GM12878 (cell line): ENCODE measurements at regions not wholly inside any gene's neighbourhood (a gene's known extent, or its start where the extent isn't known, plus 50 kb on each side); places are given as distances from the start of the nearest gene placed in this dataset.

ENCODE experiments used
- ATAC-seq: fragments of 200-7000 bp; cut with Tn5 transposase; 3 replicates; pipeline ENCODE4 v1.9.1; 2020; ENCODE audit warnings: mild to moderate bottlenecking, moderate library complexity
- BruUV-seq: library from RNA; stranded (reverse); fragments of 400-500 nt; replicated peaks from 2 replicates; lab custom pipeline; 2021; lab: Mats Ljungman, UMichigan
- CTCF ChIA-PET: fragments of 300-600 bp; sonication (Branson Sonifier 250); formaldehyde crosslinking; extraction: SDS; loops from one replicate; lab custom pipeline; 2021; ENCODE audit warnings: inconsistent platforms; lab: Yijun Ruan, JAX
- POLR2A ChIA-PET: fragments of 350-600 bp; formaldehyde crosslinking; extraction: SDS; loops from one replicate; lab custom pipeline; 2021; ENCODE audit warnings: inconsistent platforms; lab: Charles Lee
- RAD21 ChIA-PET: fragments of 300-600 bp; sonication (Branson Sonifier 250); formaldehyde crosslinking; loops from one replicate; lab custom pipeline; 2023; ENCODE audit warnings: antibody characterized with exemption; ENCODE audit not compliant: unreplicated experiment; lab: Charles Lee
- SMC1A ChIA-PET: fragments of 300-600 bp; sonication (Branson Sonifier 250); formaldehyde crosslinking; loops from one replicate; lab custom pipeline; 2023; ENCODE audit not compliant: unreplicated experiment, uncharacterized antibody; lab: Charles Lee
- DNase-seq: peaks from one replicate; pipeline ENCODE4 v3.0.0-alpha.2; 2011; ENCODE audit warnings: low read depth, low spot score
- FAIRE-seq: peaks from 3 replicates; lab custom pipeline; 2011; peaks lifted over from hg19 to GRCh38; lab: Jason Lieb, UNC
- H2AFZ ChIP-seq: 2 replicates; pipeline ENCODE4 v1.6.0; 2011; ENCODE audit warnings: low read depth, low read length, control low read depth; ENCODE audit not compliant: control insufficient read depth
- H3K27ac ChIP-seq: 2 replicates; pipeline ENCODE4 v1.5.1; 2011; ENCODE audit warnings: control low read depth; ENCODE audit not compliant: control insufficient read depth, insufficient read depth
- H3K27me3 ChIP-seq, 2 experiments: replicated peaks in 1 of 2; 2 replicates each; pipeline versions ENCODE4 v1.6.0 to v1.6.1; 2011; ENCODE audit warnings: low read length in 1 of 2; ENCODE audit not compliant: control insufficient read depth in 2 of 2, insufficient read depth in 2 of 2
- H3K36me3 ChIP-seq, 2 experiments: 2 replicates each; pipeline ENCODE4 v1.5.1; 2011; ENCODE audit warnings: low read length in 1 of 2; ENCODE audit not compliant: control insufficient read depth in 2 of 2, insufficient read depth in 2 of 2
- H3K4me1 ChIP-seq: 2 replicates; pipeline ENCODE4 v1.6.1; 2011; ENCODE audit warnings: mild to moderate bottlenecking, low read length, moderate library complexity, mixed read lengths; ENCODE audit not compliant: control insufficient read depth, insufficient read depth
- H3K4me2 ChIP-seq: 2 replicates; pipeline ENCODE4 v1.6.0; 2011; ENCODE audit warnings: control low read depth; ENCODE audit not compliant: control insufficient read depth, insufficient read depth
- H3K4me3 ChIP-seq: fragments of 200-600 bp; sonication (generic); 2 replicates; pipeline ENCODE4 v1.5.1; 2016
- H3K79me2 ChIP-seq: 2 replicates; pipeline ENCODE4 v1.6.0; 2011; ENCODE audit warnings: low read length; ENCODE audit not compliant: control insufficient read depth, insufficient read depth
- H3K9ac ChIP-seq: 2 replicates; pipeline ENCODE4 v1.8.0; 2011; ENCODE audit warnings: low read length, control low read depth, mixed read lengths; ENCODE audit not compliant: control insufficient read depth, insufficient read depth
- H3K9me3 ChIP-seq: replicated peaks from 3 replicates; pipeline ENCODE4 v1.5.1; 2011; ENCODE audit warnings: mild to moderate bottlenecking, low read length; ENCODE audit not compliant: control insufficient read depth, insufficient read depth
- H4K20me1 ChIP-seq: 2 replicates; pipeline ENCODE4 v1.6.0; 2011; ENCODE audit not compliant: control insufficient read depth, insufficient read depth
- BACH1 ChIP-seq: fragments of 450-650 bp; IDR thresholded peaks from 2 replicates; pipeline ENCODE4 v1.6.1; 2017; ENCODE audit warnings: mild to moderate bottlenecking, borderline replicate concordance
- CHD2 ChIP-seq: IDR thresholded peaks from 2 replicates; pipeline ENCODE4 v1.6.1; 2011; ENCODE audit warnings: low read depth, low read length, improper control_type of control experiment, borderline replicate concordance
- E4F1 ChIP-seq: fragments of 450-650 bp; IDR thresholded peaks from 2 replicates; pipeline ENCODE4 v1.6.1; 2018; ENCODE audit warnings: borderline replicate concordance, mild to moderate bottlenecking; ENCODE audit not compliant: partially characterized antibody
- FOXM1 ChIP-seq: IDR thresholded peaks from 2 replicates; pipeline ENCODE4 v1.6.1; 2012; ENCODE audit warnings: low read depth, mild to moderate bottlenecking, inconsistent platforms, low read length, moderate library complexity
- GATAD2B ChIP-seq: fragments of 450-650 bp; conservative IDR thresholded peaks from 2 replicates; pipeline ENCODE4 v1.6.1; 2017; ENCODE audit warnings: low read depth, mild to moderate bottlenecking, moderate library complexity
- MEF2A ChIP-seq: IDR thresholded peaks from 2 replicates; pipeline ENCODE4 v1.6.1; 2011; ENCODE audit warnings: low read depth, mild to moderate bottlenecking, low read length, moderate library complexity; ENCODE audit not compliant: insufficient read depth
- MTA2 ChIP-seq: fragments of 450-650 bp; IDR thresholded peaks from 2 replicates; pipeline ENCODE4 v1.6.1; 2016; ENCODE audit warnings: low read depth, mild to moderate bottlenecking, moderate library complexity
- PRDM15 ChIP-seq: fragments of 450-650 bp; formaldehyde crosslinking; IDR thresholded peaks from 2 replicates; pipeline ENCODE4 v1.4.0; 2020; ENCODE audit warnings: mild to moderate bottlenecking, moderate library complexity
- RAD51 ChIP-seq: fragments of 450-650 bp; IDR thresholded peaks from 2 replicates; pipeline ENCODE4 v1.6.1; 2016; ENCODE audit warnings: moderate library complexity, mild to moderate bottlenecking, inconsistent platforms
- SMAD5 ChIP-seq: IDR thresholded peaks from 2 replicates; pipeline ENCODE4 v1.6.1; 2016; ENCODE audit warnings: antibody characterized with exemption, low read depth
- STAT3 ChIP-seq: IDR thresholded peaks from 2 replicates; pipeline ENCODE4 v1.6.1; 2011; ENCODE audit warnings: low read depth, low read length, improper control_type of control experiment
- TBL1XR1 ChIP-seq: IDR thresholded peaks from 2 replicates; pipeline ENCODE4 v1.6.1; 2012; ENCODE audit warnings: low read depth, low read length, improper control_type of control experiment
- ZBTB11 ChIP-seq: fragments of 450-650 bp; formaldehyde crosslinking; IDR thresholded peaks from 2 replicates; pipeline ENCODE4 v1.5.0; 2022; ENCODE audit warnings: mild to moderate bottlenecking, missing genetic modification characterization
- ZNF207 ChIP-seq: fragments of 450-650 bp; IDR thresholded peaks from 2 replicates; pipeline ENCODE4 v1.6.1; 2014; ENCODE audit warnings: antibody characterized with exemption, mild to moderate bottlenecking, borderline replicate concordance
- ZNF217 ChIP-seq: fragments of 450-650 bp; IDR thresholded peaks from 2 replicates; pipeline ENCODE4 v1.6.1; 2017; ENCODE audit warnings: antibody characterized with exemption, mild to moderate bottlenecking
- ZNF274 ChIP-seq: IDR thresholded peaks from one replicate; pipeline ENCODE4 v1.8.0; 2011; ENCODE audit not compliant: insufficient read length, insufficient read depth
- WGBS: methylation state at CpG from one replicate; pipeline ENCODE4 v1.1.6; 2016; ENCODE audit warnings: low lambda C conversion rate; ENCODE audit not compliant: insufficient replicate concordance, insufficient coverage; ENCODE audit errors: missing lambda C conversion rate; 5-methylcytosine and 5-hydroxymethylcytosine counted together
- in situ Hi-C: fragments of 300-500 bp; cut with MboI; formaldehyde crosslinking; loops from 9 replicates; pipeline ENCODE4 v1.14.3; 2018; ENCODE audit warnings: mixed read lengths
- intact Hi-C: fragments of 100-400 bp; cut with micrococcal nuclease; formaldehyde crosslinking; loops from one replicate; pipeline ENCODE4 v1.14.2; 2022; ENCODE audit not compliant: unreplicated experiment

GRCh38 chr2:200743042-200743676 is 68.6 kb upstream of the BZW1 start:
- no peak overlapping the region for H3K9ac ChIP-seq
- no peaks in the 10 kb centered on the region for H3K9me3 ChIP-seq
- no peak for DNase-seq
- no peaks in the 10 kb centered on the region for H3K4me1 ChIP-seq
- H2AFZ ChIP-seq, result no peak overlapping the region
- no peak overlapping the region for H3K4me3 ChIP-seq
- H3K27me3 ChIP-seq, result no peaks in the 10 kb centered on the region; a peak in 2 of 4 replicates
- H3K36me3 ChIP-seq, result no peaks in the 10 kb centered on the region
- ChIA-PET RAD21 (no interaction called here), POLR2A (no interaction called here), SMC1A (interaction anchor here (1.2 kb wide), 1 partner anchor 19 kb away, joined by 3 read pairs; no protein-coding TSS in a partner anchor), CTCF (no interaction called here)
- no peak overlapping the region for H3K27ac ChIP-seq
- no peak for FAIRE-seq
- no peak for ATAC-seq
- H4K20me1 ChIP-seq, result no peaks in the 10 kb centered on the region
- in situ Hi-C loops, result no loop called here
- no peak overlapping the region for H3K4me2 ChIP-seq
- intact Hi-C loops, result no loop called here
- H3K79me2 ChIP-seq, result no peaks in the 10 kb centered on the region
- WGBS, result 35% methylated on average over 10 of the region's 10 CpGs
- BruUV-seq, result no TSS peak
- no peak for TF ChIP-seq GATAD2B
- no peak for TF ChIP-seq E4F1
- TF ChIP-seq SMAD5, result no peak
- TF ChIP-seq TBL1XR1, result no peak
- TF ChIP-seq MTA2, result no peak
- no peak for TF ChIP-seq ZBTB11 (CRISPR knock-in tag)
- TF ChIP-seq MEF2A, result no peak
- TF ChIP-seq PRDM15, result no peak
- TF ChIP-seq FOXM1, result no peak
- no peak for TF ChIP-seq BACH1
- TF ChIP-seq ZNF217, result no peak
- TF ChIP-seq RAD51, result no peak
- TF ChIP-seq ZNF274, result no peak
- TF ChIP-seq STAT3, result no peak
- TF ChIP-seq CHD2, result no peak
- no peak for TF ChIP-seq ZNF207
